ENCODE measurements at regions not wholly inside any gene's neighbourhood (a gene's known extent, or its start where the extent isn't known, plus 50 kb on each side); places are given as distances from the start of the nearest gene placed in this dataset.

- TF ChIP-seq CTCF (IDR thresholded peaks at IDR 0.05) = no peak
Observed at GRCh38 chr5:68446487-68446894, 230.9 kb downstream of the PIK3R1 start.

GRCh38 chr5:68447136-68447929, 231.8 kb downstream of the PIK3R1 start:
- no peak for TF ChIP-seq CTCF (IDR thresholded peaks at IDR 0.05)

GRCh38 chr5:68449380-68449779, 233.8 kb downstream of the PIK3R1 start:
- no peak for TF ChIP-seq CTCF (IDR thresholded peaks at IDR 0.05)

GRCh38 chr5:68450245-68450852, 234.8 kb downstream of the PIK3R1 start:
- TF ChIP-seq CTCF (IDR thresholded peaks at IDR 0.05) = no peak

- no peak for TF ChIP-seq CTCF (IDR thresholded peaks at IDR 0.05)
Observed at GRCh38 chr5:68452286-68452685, 236.7 kb downstream of the PIK3R1 start.

- TF ChIP-seq CTCF (IDR thresholded peaks at IDR 0.05) = no peak
Observed at GRCh38 chr5:68454172-68454571, 238.6 kb downstream of the PIK3R1 start.

GRCh38 chr5:68454766-68455165, 239.2 kb downstream of the PIK3R1 start:
- no peak for TF ChIP-seq CTCF (IDR thresholded peaks at IDR 0.05)
